ENCODE measurements at regions not wholly inside any gene's neighbourhood (a gene's known extent, or its start where the extent isn't known, plus 50 kb on each side); places are given as distances from the start of the nearest gene placed in this dataset.
"Not testable (repeated sequence)": the region's sequence is repeated elsewhere in the genome, so short reads cannot be mapped to it uniquely, and the experiment has no call there.

- TF ChIP-seq CTCF (conservative IDR thresholded peaks at IDR 0.05); ZFX (IDR thresholded peaks at IDR 0.05): not testable (repeated sequence)
Observed at GRCh38 chr20:47972297-47972915, 187.1 kb upstream of the SULF2 start.

Data from C4-2B (cell line).